Psoas muscle (tissue), 7 donors: ENCODE measurements at regions not wholly inside any gene's neighbourhood (a gene's known extent, or its start where the extent isn't known, plus 50 kb on each side); places are given as distances from the start of the nearest gene placed in this dataset.

Experiments
- ATAC-seq, 4 donors: fragments of 200-7000 bp; cut with Tn5 transposase; one replicate each; pipeline ENCODE4 v1.9.1; 2020; ENCODE audit warnings: moderate library complexity in 3 of 4, mild to moderate bottlenecking in 2 of 4
- DNase-seq, 2 donors: peaks; one replicate each; pipeline ENCODE4 v3.0.0-alpha.2; 2020
- H3K27ac ChIP-seq: fragments of 200-600 bp; one replicate; pipeline ENCODE4 v1.8.0; 2022
- H3K27me3 ChIP-seq, 3 donors: fragments of 200-600 bp in 1 of 3; one replicate each; pipeline versions ENCODE4 v1.6.1 to v1.8.0; 2013 to 2022; ENCODE audit warnings: low read length in 2 of 3, mild to moderate bottlenecking in 2 of 3, moderate library complexity in 1 of 3; ENCODE audit not compliant: insufficient read depth in 3 of 3
- H3K36me3 ChIP-seq, 2 donors: fragments of 200-600 bp in 1 of 2; one replicate each; pipeline versions ENCODE4 v1.6.1 to v1.8.0; 2013 to 2022; ENCODE audit warnings: low read depth in 1 of 2, mild to moderate bottlenecking in 1 of 2, moderate library complexity in 1 of 2; ENCODE audit not compliant: insufficient read depth in 1 of 2
- H3K4me1 ChIP-seq: fragments of 200-600 bp; one replicate; pipeline ENCODE4 v1.8.0; 2022
- H3K4me3 ChIP-seq: fragments of 200-600 bp; one replicate; pipeline ENCODE4 v1.8.0; 2022; ENCODE audit warnings: mild to moderate bottlenecking
- H3K9me3 ChIP-seq: fragments of 200-600 bp; one replicate; pipeline ENCODE4 v1.8.0; 2022
- CTCF ChIP-seq: fragments of 200-600 bp; IDR thresholded peaks from one replicate; pipeline ENCODE4 v1.8.0; 2022; ENCODE audit warnings: antibody characterized with exemption
- WGBS, 3 donors: extraction: QIAGEN DNeasy Blood & Tissue Kit; methylation state at CpG; one replicate each; pipeline versions ENCODE4 v1.1.6 to v1.1.7; 2013; 5-methylcytosine and 5-hydroxymethylcytosine counted together
- intact Hi-C, 2 donors: fragments of 100-400 bp; cut with DNase I; formaldehyde crosslinking; loops; one replicate each; pipeline versions ENCODE4 v1.11.0 to v1.14.2; 2022
- donor health status: healthy with polysubstance abuse.
- donor health status: DM: no; HTN: no; CAD: no; lungs with moderate emphysema.
- donor health status: Bipolar disorder and iron deficiency.
- donor health status: healthy.
- donor health status: DM: yes; HTN: yes; CAD: no.
- donor health status: DM: no; HTN: no; CAD: no.
- donor health status: DM: yes; HTN: yes; CAD: no.

- Histone ChIP-seq H3K4me1 (no peaks in the 10 kb centered on the region), H3K36me3 (no peaks in the 10 kb centered on the region), H3K27ac (no peak overlapping the region), H3K27me3 (no peaks in the 10 kb centered on the region), H3K4me3 (no peak overlapping the region), H3K9me3 (no peaks in the 10 kb centered on the region)
- DNase-seq (no peak), ATAC-seq (no peak)
- intact Hi-C loops, result no loop called here
- WGBS, 3 donors, result 61 to 67% (median 63%) methylated on average over 4 of the region's 4 CpGs
- TF ChIP-seq CTCF, result no peak
Measured at GRCh38 chr9:18173923-18174322, 300.0 kb upstream of the ADAMTSL1 start.

- intact Hi-C loops, result no loop called here
- Histone ChIP-seq H3K36me3 (no peaks in the 10 kb centered on the region), H3K4me1 (no peaks in the 10 kb centered on the region), H3K27ac (no peak overlapping the region), H3K4me3 (no peak overlapping the region), H3K9me3 (no peaks in the 10 kb centered on the region), H3K27me3 (no peaks in the 10 kb centered on the region)
- WGBS, 3 donors, result 97 to 99% (median 99%) methylated on average over 3 of the region's 3 CpGs
- TF ChIP-seq CTCF, result no peak
- ATAC-seq (no peak), DNase-seq (no peak)
Measured at GRCh38 chr9:18182636-18183035, 291.3 kb upstream of the ADAMTSL1 start.

- Histone ChIP-seq H3K36me3 (no peaks in the 10 kb centered on the region), H3K4me3 (no peak overlapping the region), H3K27ac (no peak overlapping the region), H3K9me3 (no peaks in the 10 kb centered on the region), H3K4me1 (no peaks in the 10 kb centered on the region), H3K27me3 (no peaks in the 10 kb centered on the region)
- WGBS, 3 donors, result 18 to 33% (median 24%) methylated on average over 3 of the region's 3 CpGs
- DNase-seq, result no peak
- intact Hi-C loops, result no loop called here
- TF ChIP-seq CTCF, result no peak
- ATAC-seq, result no peak
Measured at GRCh38 chr9:18183974-18184373, 290.0 kb upstream of the ADAMTSL1 start.

GRCh38 chr9:18184401-18184800, 289.6 kb upstream of the ADAMTSL1 start:
- ATAC-seq (no peak), DNase-seq (no peak)
- Histone ChIP-seq H3K36me3 (no peaks in the 10 kb centered on the region), H3K27me3 (no peaks in the 10 kb centered on the region), H3K27ac (no peak overlapping the region), H3K9me3 (no peaks in the 10 kb centered on the region), H3K4me1 (no peaks in the 10 kb centered on the region), H3K4me3 (no peak overlapping the region)
- intact Hi-C loops, result no loop called here
- no peak for TF ChIP-seq CTCF
- 59 to 69% (median 62%) methylated on average over 4 of the region's 4 CpGs for WGBS, 3 donors

- Histone ChIP-seq H3K36me3 (no peaks in the 10 kb centered on the region), H3K27ac (no peak overlapping the region), H3K27me3 (no peaks in the 10 kb centered on the region), H3K4me1 (no peaks in the 10 kb centered on the region), H3K9me3 (no peaks in the 10 kb centered on the region), H3K4me3 (no peak overlapping the region)
- TF ChIP-seq CTCF, result no peak
- DNase-seq (no peak), ATAC-seq (no peak)
- 63 to 74% (median 65%) methylated on average over 2 of the region's 2 CpGs for WGBS, 3 donors
- intact Hi-C loops, result no loop called here
Measured at GRCh38 chr9:18185196-18185595, 288.8 kb upstream of the ADAMTSL1 start.
